HG03558 (cell line): ENCODE measurements at regions not wholly inside any gene's neighbourhood (a gene's known extent, or its start where the extent isn't known, plus 50 kb on each side); places are given as distances from the start of the nearest gene placed in this dataset.

Experiments used
- ATAC-seq: cut with Tn5 transposase; IDR thresholded peaks from one replicate; pipeline ENCODE4 v1.9.1; 2021; ENCODE audit warnings: moderate number of reproducible peaks; ENCODE audit not compliant: unreplicated experiment; ENCODE audit errors: extremely low read depth

- ATAC-seq, result no peak
Observed at GRCh38 chr2:48132271-48132625, 182.2 kb upstream of the FOXN2 start.

GRCh38 chr2:48134704-48135103 lies 179.8 kb upstream of the FOXN2 start:
- ATAC-seq, result no peak

DNA sequence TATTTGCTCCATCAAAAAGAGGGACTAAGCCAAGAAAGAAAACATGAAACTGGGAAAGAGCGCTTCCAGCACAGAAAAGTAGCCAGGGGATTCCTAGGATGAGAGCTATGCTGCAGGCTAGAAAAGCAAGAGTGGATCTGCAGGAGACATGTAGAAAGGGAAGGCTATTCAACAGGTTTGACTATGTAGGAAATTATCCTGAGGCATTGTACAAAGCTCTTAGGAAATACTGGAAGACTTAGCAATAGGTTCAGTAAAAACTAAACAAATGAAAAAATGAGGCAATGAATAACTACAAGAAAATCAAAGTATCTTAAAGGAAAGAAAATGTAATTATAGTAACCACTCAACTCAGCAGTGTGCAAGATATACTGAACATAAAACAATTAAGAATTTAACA lies 178.7 kb upstream of the FOXN2 start:
- ATAC-seq, result no peak

DNA sequence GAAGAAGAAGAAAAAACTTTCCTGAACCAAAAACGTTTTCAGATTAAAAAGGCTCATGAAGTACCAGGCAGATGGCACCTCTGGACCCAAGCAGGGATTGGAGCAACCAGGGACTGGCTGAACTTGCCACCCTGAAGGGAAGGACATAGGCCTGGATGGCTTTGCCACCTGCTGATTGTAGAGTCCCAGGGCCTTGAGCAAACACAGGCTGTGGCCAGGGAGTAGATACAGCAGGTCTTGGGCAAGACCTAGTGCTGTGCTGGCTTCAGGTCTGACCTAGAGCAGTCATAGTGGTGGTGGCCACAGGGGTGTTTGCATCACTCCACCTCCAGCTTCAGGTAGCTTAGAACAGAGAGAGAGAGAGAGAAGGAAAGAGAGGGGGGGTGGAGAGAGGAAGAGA lies 176.7 kb upstream of the FOXN2 start:
- no peak for ATAC-seq

DNA sequence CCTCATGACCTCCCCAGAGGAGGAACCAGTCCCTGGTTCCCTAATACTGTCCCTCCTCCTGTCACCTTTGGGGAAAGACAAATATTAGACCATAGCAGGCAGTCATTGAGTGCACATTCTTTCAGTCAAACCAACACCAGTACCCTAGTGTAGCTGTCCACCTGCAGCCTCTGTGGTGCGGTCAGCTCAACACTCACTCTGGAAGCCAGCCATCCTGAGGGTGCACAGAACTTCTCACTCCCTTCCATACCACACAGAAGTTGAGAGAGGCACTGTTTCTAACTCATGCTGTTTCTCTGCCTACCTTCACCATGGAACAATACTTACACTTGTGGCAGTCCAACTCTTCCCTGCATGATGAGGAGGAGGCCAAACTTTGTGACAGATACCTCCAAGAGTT lies 175.6 kb upstream of the FOXN2 start:
- no peak for ATAC-seq

- no peak for ATAC-seq
Observed at GRCh38 chr2:48140586-48140985, 173.9 kb upstream of the FOXN2 start.

- ATAC-seq, result no peak
Observed at GRCh38 chr2:48144777-48145176, 169.7 kb upstream of the FOXN2 start.

GRCh38 chr2:48145845-48146452 lies 168.5 kb upstream of the FOXN2 start:
- no peak for ATAC-seq

DNA sequence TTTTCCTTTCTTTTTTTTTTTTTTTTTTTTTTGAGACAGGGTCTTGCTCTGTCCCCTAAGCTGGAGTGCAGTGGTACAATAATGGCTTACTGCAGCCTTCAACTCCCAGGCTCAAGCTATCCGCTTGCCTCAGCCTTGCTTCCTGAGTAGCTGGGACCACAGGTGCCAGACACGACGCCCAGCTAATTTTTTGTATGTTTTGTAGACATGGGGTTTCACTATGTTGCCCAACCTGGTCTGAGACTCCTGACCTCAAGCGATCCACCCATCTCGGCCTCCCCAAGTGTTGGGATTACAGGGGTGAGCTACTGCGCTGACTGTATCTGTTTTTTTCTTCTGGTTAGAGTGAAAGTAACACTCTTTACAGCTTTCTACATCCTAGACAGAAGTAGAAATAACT lies 167.9 kb upstream of the FOXN2 start:
- no peak for ATAC-seq

- no peak for ATAC-seq
Observed at GRCh38 chr2:48147719-48148118, 166.8 kb upstream of the FOXN2 start.

DNA sequence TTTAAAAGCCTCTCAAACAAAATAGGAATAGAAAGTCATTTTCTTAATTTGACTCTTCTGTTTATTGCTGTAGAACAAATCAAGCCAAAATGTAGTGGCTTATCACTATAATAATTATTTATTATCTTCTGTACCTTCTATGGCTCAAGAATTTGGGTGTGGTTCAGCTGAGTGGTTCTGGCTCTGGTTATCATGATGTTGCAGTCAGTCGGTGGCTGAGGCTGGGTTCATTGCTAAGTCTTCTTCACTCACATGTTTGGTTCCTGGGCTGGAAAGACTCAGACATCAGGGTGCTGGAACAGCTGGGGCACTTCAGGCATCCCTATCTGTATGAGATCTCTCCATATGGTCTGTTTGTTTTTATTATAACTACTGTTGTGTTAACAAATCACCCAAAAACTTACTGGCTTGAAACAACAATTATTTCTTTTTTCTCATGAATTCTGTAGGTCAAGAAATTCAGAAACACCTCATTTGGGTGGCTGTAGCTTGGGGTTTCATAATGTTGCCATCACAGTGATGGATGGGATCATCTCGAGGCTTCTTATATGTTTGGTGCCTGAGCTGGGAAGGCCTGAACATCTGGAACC lies 165.5 kb upstream of the FOXN2 start:
- no peak for ATAC-seq

- ATAC-seq, result no peak
Observed at GRCh38 chr2:48157150-48157549, 157.3 kb upstream of the FOXN2 start.

DNA sequence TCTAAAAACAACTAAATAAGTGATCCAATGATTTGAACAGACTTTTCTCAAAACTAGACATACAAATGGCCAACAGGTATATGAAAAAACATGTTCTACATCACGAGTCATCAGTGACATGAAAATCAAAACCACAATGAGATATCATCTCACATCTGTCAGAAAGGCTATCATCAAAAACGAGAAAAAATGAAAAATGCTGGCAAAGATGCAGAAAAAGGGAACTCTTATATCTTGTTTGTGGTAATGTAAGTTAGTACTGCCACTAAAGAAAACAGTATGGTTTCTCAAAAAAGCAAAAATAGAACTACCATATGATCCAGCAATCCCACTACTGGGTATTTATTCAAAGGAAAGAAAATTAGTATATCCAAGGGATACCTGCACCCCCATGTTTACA lies 152.9 kb upstream of the FOXN2 start:
- no peak for ATAC-seq

- ATAC-seq, result no peak
Observed at GRCh38 chr2:48162742-48163141, 151.7 kb upstream of the FOXN2 start.

- ATAC-seq, result no peak
Observed at GRCh38 chr2:48165070-48165753, 149.3 kb upstream of the FOXN2 start.

DNA sequence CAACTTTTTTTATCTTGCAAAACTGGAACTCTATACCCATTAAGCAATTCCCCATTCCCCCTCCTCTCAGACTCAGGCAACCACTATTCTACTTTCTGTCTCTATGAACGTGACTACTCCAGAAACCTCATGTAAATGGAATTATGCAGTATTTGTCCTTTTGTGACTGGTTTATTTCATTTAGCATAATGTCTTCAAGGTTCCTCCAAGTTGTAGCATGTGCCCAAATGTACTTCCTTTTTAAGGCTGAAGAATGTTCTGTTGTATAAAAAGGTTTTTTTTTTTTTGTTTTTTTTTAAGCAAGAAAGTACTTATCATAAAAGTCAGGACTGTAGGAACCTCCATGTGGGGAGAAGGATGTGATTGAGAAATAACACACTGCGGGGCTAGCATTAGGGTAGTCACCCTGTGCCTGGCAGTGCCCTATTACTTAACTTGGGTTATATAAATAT lies 145.3 kb upstream of the FOXN2 start:
- no peak for ATAC-seq

DNA sequence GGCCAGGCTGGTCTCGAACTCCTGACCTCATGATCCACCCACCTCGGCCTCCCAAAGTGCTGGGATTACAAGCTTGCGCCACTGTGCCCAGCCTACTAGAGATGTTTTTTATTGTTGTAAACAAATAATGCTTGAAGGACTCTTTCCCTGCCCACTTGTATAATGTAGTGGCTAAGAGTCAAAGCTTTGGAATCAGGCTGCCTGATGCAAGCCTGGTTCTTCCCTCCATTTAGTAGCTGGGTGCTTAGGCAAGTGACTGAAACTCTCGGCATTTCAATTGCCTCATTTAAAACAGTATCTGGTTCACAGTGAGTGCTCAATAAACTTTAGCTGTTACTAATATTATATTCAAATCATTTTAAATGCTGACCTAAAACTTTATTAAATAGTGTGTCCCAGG lies 144.2 kb upstream of the FOXN2 start:
- ATAC-seq, result no peak

DNA sequence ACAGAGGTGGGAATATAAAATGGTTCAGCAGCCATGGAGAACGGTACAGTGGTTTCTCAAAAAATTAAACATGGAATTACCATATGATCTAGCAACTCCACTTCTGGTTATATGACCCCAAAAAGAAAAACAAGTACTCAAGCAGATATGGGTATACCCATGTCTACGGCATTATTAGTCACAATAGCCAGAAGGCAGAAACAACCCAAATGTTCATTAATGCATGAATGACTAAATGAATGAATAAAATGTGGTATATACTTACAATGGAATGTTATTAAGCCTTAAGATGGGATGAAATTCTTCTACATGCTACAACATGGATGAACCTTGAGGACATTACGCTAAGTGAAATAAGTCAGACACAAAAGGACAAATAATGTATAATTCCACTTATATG lies 141.3 kb upstream of the FOXN2 start:
- no peak for ATAC-seq

GRCh38 chr2:48174503-48174902 lies 140.0 kb upstream of the FOXN2 start:
- no peak for ATAC-seq

- no peak for ATAC-seq
Observed at GRCh38 chr2:48175254-48175653, 139.2 kb upstream of the FOXN2 start.

DNA sequence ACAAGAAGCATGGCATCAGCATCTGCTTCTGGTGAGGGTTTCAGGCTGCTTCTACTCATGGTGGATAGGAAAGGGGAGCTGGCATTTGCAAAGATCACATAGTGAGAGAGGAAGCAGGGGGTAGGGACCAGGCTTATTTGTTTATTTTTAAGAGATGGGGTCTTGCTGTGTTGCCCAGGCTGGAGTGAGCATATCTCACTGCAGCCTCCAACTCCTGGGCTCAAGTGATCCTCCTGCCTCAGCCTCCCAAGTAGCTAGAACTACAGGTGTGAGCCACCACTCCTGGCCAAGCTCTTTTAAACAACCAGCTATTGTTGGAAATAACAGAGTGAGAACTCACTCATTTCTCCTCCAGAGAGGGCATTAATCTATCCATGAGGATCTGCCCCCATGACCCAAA lies 138.8 kb upstream of the FOXN2 start:
- ATAC-seq, result no peak

DNA sequence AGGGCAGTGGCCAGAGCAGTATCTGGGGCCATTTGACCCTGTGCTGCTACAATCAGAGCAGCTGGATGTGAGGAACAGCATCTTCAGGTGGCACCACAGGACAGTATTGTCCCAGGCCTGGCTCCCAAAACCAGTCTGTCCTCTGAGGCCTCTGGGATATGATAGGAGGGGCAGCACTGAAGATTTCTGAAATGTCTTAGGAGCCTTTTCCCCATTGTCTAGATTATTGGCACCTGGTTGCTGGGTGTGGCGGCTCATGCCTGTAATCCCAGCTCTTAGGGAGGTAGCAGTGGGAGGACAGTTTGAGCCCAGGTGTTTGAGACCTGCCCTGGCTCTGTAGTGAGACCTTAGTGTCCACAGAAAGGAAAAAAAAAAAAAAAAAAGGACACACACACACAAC lies 137.6 kb upstream of the FOXN2 start:
- ATAC-seq, result no peak
